Cardiac muscle cell (in vitro differentiated cells and primary cell): ENCODE measurements at regions not wholly inside any gene's neighbourhood (a gene's known extent, or its start where the extent isn't known, plus 50 kb on each side); places are given as distances from the start of the nearest gene placed in this dataset.
A peak's percentile ranks its signal among the peaks of the same experiment; 100 is the strongest.

Source experiments
- DNase-seq, 2 donors: peaks; one replicate each; pipeline versions ENCODE4 v3.0.0 to v3.0.0-alpha.2; 2010 to 2017; ENCODE audit warnings: low read depth in 1 of 2, low spot score in 1 of 2
- H3K27ac ChIP-seq: fragments of 200-600 bp; sonication (generic); 2 replicates; pipeline ENCODE4 v1.5.1; 2016
- H3K27me3 ChIP-seq: fragments of 200-600 bp; sonication (generic); 2 replicates; pipeline ENCODE4 v1.6.0; 2016; ENCODE audit warnings: control low read depth
- H3K36me3 ChIP-seq: fragments of 200-600 bp; sonication (generic); 2 replicates; pipeline ENCODE4 v1.5.1; 2016; ENCODE audit warnings: control low read depth
- H3K4me1 ChIP-seq: fragments of 200-600 bp; sonication (generic); 2 replicates; pipeline ENCODE4 v1.8.1; 2017; ENCODE audit warnings: low read depth, mild to moderate bottlenecking, mixed run types
- H3K4me3 ChIP-seq: fragments of 200-600 bp; sonication (generic); 2 replicates; pipeline ENCODE4 v1.5.1; 2016; ENCODE audit warnings: mild to moderate bottlenecking
- H3K9me3 ChIP-seq: fragments of 200-600 bp; sonication (generic); 2 replicates; pipeline ENCODE4 v1.5.1; 2017; ENCODE audit warnings: low read depth, mild to moderate bottlenecking, control low read depth
- CTCF ChIP-seq: IDR thresholded peaks from 2 replicates; pipeline ENCODE4 v1.5.1; 2012; ENCODE audit warnings: low read depth, mild to moderate bottlenecking, low read length

- H3K27me3 ChIP-seq, result no peaks in the 10 kb centered on the region
- H3K9me3 ChIP-seq, result no peaks in the 10 kb centered on the region
- peaks cover 6% of the 10 kb centered on the region for H3K4me1 ChIP-seq
- H3K27ac ChIP-seq, result no peak overlapping the region
- no peak for DNase-seq
- no peak overlapping the region for H3K4me3 ChIP-seq
- no peak for TF ChIP-seq CTCF
- no peaks in the 10 kb centered on the region for H3K36me3 ChIP-seq
Observed at GRCh38 chr4:89363786-89364185, 56.2 kb upstream of the GPRIN3 start.

- Histone ChIP-seq H3K9me3 (no peaks in the 10 kb centered on the region), H3K4me1 (peaks cover 6% of the 10 kb centered on the region), H3K4me3 (no peak overlapping the region), H3K27me3 (no peaks in the 10 kb centered on the region), H3K27ac (no peak overlapping the region), H3K36me3 (no peaks in the 10 kb centered on the region)
- no peak for TF ChIP-seq CTCF
- no peak for DNase-seq
Observed at GRCh38 chr4:89358935-89359638, 51.5 kb upstream of the GPRIN3 start.

- TF ChIP-seq CTCF, result no peak
- H3K27me3 ChIP-seq, result no peaks in the 10 kb centered on the region
- DNase-seq, result peak in 1 of 2 donors; percentile 12
- H3K9me3 ChIP-seq, result no peaks in the 10 kb centered on the region
- peaks cover 6% of the 10 kb centered on the region for H3K4me1 ChIP-seq
- no peaks in the 10 kb centered on the region for H3K36me3 ChIP-seq
- H3K4me3 ChIP-seq, result no peak overlapping the region
- no peak overlapping the region for H3K27ac ChIP-seq
Observed at GRCh38 chr4:89357787-89358186, 50.2 kb upstream of the GPRIN3 start.
